ENCODE measurements at regions not wholly inside any gene's neighbourhood (a gene's known extent, or its start where the extent isn't known, plus 50 kb on each side); places are given as distances from the start of the nearest gene placed in this dataset.

GRCh38 chr12:70176290-70176689 lies 66.9 kb upstream of the CNOT2 start:
- no peak for TF ChIP-seq CTCF (IDR thresholded peaks at IDR 0.05; ENCODE audit: insufficient read depth, low read depth, low read length, missing control alignments)
- DNase-seq (ENCODE audit: low read depth) = peak; percentile 23

GRCh38 chr12:70177631-70178030 lies 65.6 kb upstream of the CNOT2 start:
- DNase-seq (ENCODE audit: low read depth) = no peak
- no peak overlapping the region for H3K4me3 ChIP-seq (ENCODE audit: low read length)
- no peak for TF ChIP-seq CTCF (IDR thresholded peaks at IDR 0.05; ENCODE audit: insufficient read depth, low read depth, low read length, missing control alignments)

More at GRCh38 chr12:70176290-70176689, 66.9 kb upstream of the CNOT2 start:
- no peak overlapping the region for H3K4me3 ChIP-seq (ENCODE audit: low read length)

GRCh38 chr12:70178038-70178437 lies 65.2 kb upstream of the CNOT2 start:
- DNase-seq (ENCODE audit: low read depth) = peak; percentile 57
- no peak for TF ChIP-seq CTCF (IDR thresholded peaks at IDR 0.05; ENCODE audit: insufficient read depth, low read depth, low read length, missing control alignments)
- no peak overlapping the region for H3K4me3 ChIP-seq (ENCODE audit: low read length)

- no peak overlapping the region for H3K4me3 ChIP-seq (ENCODE audit: low read length)
- no peak for DNase-seq (ENCODE audit: low read depth)
- TF ChIP-seq CTCF (IDR thresholded peaks at IDR 0.05; ENCODE audit: insufficient read depth, low read depth, low read length, missing control alignments) = no peak
These were observed 63.1 kb upstream of the CNOT2 start for GRCh38 chr12:70180130-70180529.

- peak; percentile 86 for DNase-seq (ENCODE audit: low read depth)
- H3K4me3 ChIP-seq (ENCODE audit: low read length) = no peak overlapping the region
- no peak for TF ChIP-seq CTCF (IDR thresholded peaks at IDR 0.05; ENCODE audit: insufficient read depth, low read depth, low read length, missing control alignments)
These were observed 57.9 kb upstream of the CNOT2 start for GRCh38 chr12:70185301-70185700.

GRCh38 chr12:70186436-70186835 lies 56.8 kb upstream of the CNOT2 start:
- H3K4me3 ChIP-seq (ENCODE audit: low read length) = no peak overlapping the region
- DNase-seq (ENCODE audit: low read depth) = no peak
- TF ChIP-seq CTCF (IDR thresholded peaks at IDR 0.05; ENCODE audit: insufficient read depth, low read depth, low read length, missing control alignments) = no peak

GRCh38 chr12:70190262-70191010 lies 52.8 kb upstream of the CNOT2 start:
- no peak overlapping the region for H3K4me3 ChIP-seq (ENCODE audit: low read length)
- peak; percentile 65 for DNase-seq (ENCODE audit: low read depth)
- TF ChIP-seq CTCF (IDR thresholded peaks at IDR 0.05; ENCODE audit: insufficient read depth, low read depth, low read length, missing control alignments) = no peak

Data from epithelial cell of esophagus (primary cell).